Small intestine (tissue), 7 donors: ENCODE measurements at regions not wholly inside any gene's neighbourhood (a gene's known extent, or its start where the extent isn't known, plus 50 kb on each side); places are given as distances from the start of the nearest gene placed in this dataset.

Source experiments
- DNase-seq, 2 donors: peaks; one replicate each; pipeline versions ENCODE4 v3.0.0 to v3.0.0-alpha.2; 2013
- FAIRE-seq: peaks from 2 replicates; lab custom pipeline; 2012; peaks lifted over from hg19 to GRCh38; lab: Jason Lieb, UNC
- H3K27ac ChIP-seq, 3 donors: one replicate each; pipeline ENCODE4 v1.5.1; 2013; ENCODE audit warnings: low read length in 2 of 3, mild to moderate bottlenecking in 2 of 3, control low read depth in 1 of 3, inconsistent platforms in 1 of 3, low read depth in 1 of 3, moderate library complexity in 1 of 3
- H3K27me3 ChIP-seq, 3 donors: one replicate each; pipeline ENCODE4 v1.6.1; 2013; ENCODE audit warnings: low read length in 3 of 3, inconsistent platforms in 1 of 3; ENCODE audit not compliant: control insufficient read depth in 3 of 3, insufficient read depth in 3 of 3
- H3K36me3 ChIP-seq, 3 donors: one replicate each; pipeline ENCODE4 v1.6.1; 2013; ENCODE audit warnings: low read length in 3 of 3, inconsistent platforms in 1 of 3, low read depth in 1 of 3, mild to moderate bottlenecking in 1 of 3, moderate library complexity in 1 of 3; ENCODE audit not compliant: control insufficient read depth in 3 of 3, insufficient read depth in 2 of 3
- H3K4me1 ChIP-seq, 3 donors: one replicate each; pipeline ENCODE4 v1.6.1; 2013; ENCODE audit warnings: low read length in 2 of 3, inconsistent platforms in 1 of 3, low read depth in 1 of 3, mild to moderate bottlenecking in 1 of 3, moderate library complexity in 1 of 3; ENCODE audit not compliant: control insufficient read depth in 3 of 3, insufficient read depth in 2 of 3
- H3K4me3 ChIP-seq, 3 donors: one replicate each; pipeline ENCODE4 v1.5.1; 2013; ENCODE audit warnings: low read length in 3 of 3, control low read depth in 1 of 3, inconsistent platforms in 1 of 3, low read depth in 1 of 3, mild to moderate bottlenecking in 1 of 3, moderate library complexity in 1 of 3
- H3K9me3 ChIP-seq, 2 donors: one replicate each; pipeline ENCODE4 v1.6.1; 2013; ENCODE audit warnings: low read depth in 1 of 2, low read length in 1 of 2; ENCODE audit not compliant: control insufficient read depth in 2 of 2, insufficient read depth in 1 of 2
- WGBS, 3 donors: extraction: QIAGEN DNeasy Blood & Tissue Kit; methylation state at CpG; one replicate each; pipeline ENCODE4 v1.1.7; 2013; 5-methylcytosine and 5-hydroxymethylcytosine counted together
- donor health status: healthy with polysubstance abuse.
- donor health status: control.
- donor health status: control.
- donor health status: Bipolar disorder and iron deficiency.
- donor health status: healthy.

- no peaks in the 10 kb centered on the region for H3K9me3 ChIP-seq
- no peak overlapping the region for H3K4me3 ChIP-seq
- 48 to 73% (median 52%) methylated on average over 6 of the region's 6 CpGs for WGBS, 3 donors
- FAIRE-seq (no peak), DNase-seq (no peak)
- no peaks in the 10 kb centered on the region for H3K27me3 ChIP-seq
- H3K36me3 ChIP-seq, result no peaks in the 10 kb centered on the region
- no peaks in the 10 kb centered on the region for H3K4me1 ChIP-seq
- H3K27ac ChIP-seq, result no peak overlapping the region
Measured at GRCh38 chr20:22807646-22808244, 223.4 kb upstream of the FOXA2 start.

GRCh38 chr20:22808628-22809027 is 224.3 kb upstream of the FOXA2 start:
- Histone ChIP-seq H3K27me3 (no peaks in the 10 kb centered on the region), H3K27ac (no peak overlapping the region), H3K9me3 (no peaks in the 10 kb centered on the region), H3K4me1 (no peaks in the 10 kb centered on the region), H3K4me3 (no peak overlapping the region), H3K36me3 (no peaks in the 10 kb centered on the region)
- WGBS, 3 donors, result 74 to 81% (median 79%) methylated on average over 2 of the region's 2 CpGs
- FAIRE-seq (no peak), DNase-seq (no peak)

- H3K27me3 ChIP-seq, result no peaks in the 10 kb centered on the region
- no peak overlapping the region for H3K27ac ChIP-seq
- H3K4me1 ChIP-seq, result no peaks in the 10 kb centered on the region
- DNase-seq (no peak), FAIRE-seq (no peak)
- no peaks in the 10 kb centered on the region for H3K36me3 ChIP-seq
- H3K9me3 ChIP-seq, result no peaks in the 10 kb centered on the region
- no peak overlapping the region for H3K4me3 ChIP-seq
- 72 to 87% (median 79%) methylated on average over 7 of the region's 7 CpGs for WGBS, 3 donors
Measured at GRCh38 chr20:22810030-22810429, 225.1 kb upstream of the SSTR4 start.

- Histone ChIP-seq H3K4me1 (no peaks in the 10 kb centered on the region), H3K4me3 (no peak overlapping the region), H3K27ac (no peak overlapping the region), H3K36me3 (no peaks in the 10 kb centered on the region), H3K27me3 (no peaks in the 10 kb centered on the region), H3K9me3 (no peaks in the 10 kb centered on the region)
- WGBS, 3 donors, result 58 to 68% (median 62%) methylated on average over 11 of the region's 11 CpGs
- DNase-seq (peak in 1 of 2 donors; percentile 16), FAIRE-seq (no peak)
Measured at GRCh38 chr20:22810626-22811569, 224.2 kb upstream of the SSTR4 start.

GRCh38 chr20:22814471-22815205 is 220.5 kb upstream of the SSTR4 start:
- H3K4me1 ChIP-seq, result no peaks in the 10 kb centered on the region
- no peak for FAIRE-seq
- 50 to 66% (median 59%) methylated on average over 9 of the region's 9 CpGs for WGBS, 3 donors
- H3K36me3 ChIP-seq, result no peaks in the 10 kb centered on the region
- no peak overlapping the region for H3K4me3 ChIP-seq
- no peak overlapping the region for H3K27ac ChIP-seq
- H3K27me3 ChIP-seq, result no peaks in the 10 kb centered on the region
- DNase-seq, result no peak
- no peaks in the 10 kb centered on the region for H3K9me3 ChIP-seq

GRCh38 chr20:22815206-22815551 is 219.9 kb upstream of the SSTR4 start:
- Histone ChIP-seq H3K36me3 (no peaks in the 10 kb centered on the region), H3K27ac (no peak overlapping the region), H3K27me3 (no peaks in the 10 kb centered on the region), H3K9me3 (no peaks in the 10 kb centered on the region), H3K4me3 (no peak overlapping the region), H3K4me1 (no peaks in the 10 kb centered on the region)
- FAIRE-seq, result no peak
- DNase-seq, result no peak
- WGBS, 3 donors, result 50 to 66% (median 54%) methylated on average over 5 of the region's 5 CpGs

- Histone ChIP-seq H3K9me3 (no peaks in the 10 kb centered on the region), H3K4me3 (no peak overlapping the region), H3K36me3 (no peaks in the 10 kb centered on the region), H3K27me3 (no peaks in the 10 kb centered on the region), H3K27ac (no peak overlapping the region), H3K4me1 (no peaks in the 10 kb centered on the region)
- FAIRE-seq (no peak), DNase-seq (no peak)
- 62 to 77% (median 72%) methylated on average over 9 of the region's 9 CpGs for WGBS, 3 donors
Measured at GRCh38 chr20:22815603-22816315, 219.4 kb upstream of the SSTR4 start.

- Histone ChIP-seq H3K4me3 (no peak overlapping the region), H3K4me1 (no peaks in the 10 kb centered on the region), H3K27me3 (no peaks in the 10 kb centered on the region), H3K36me3 (no peaks in the 10 kb centered on the region), H3K27ac (no peak overlapping the region), H3K9me3 (no peaks in the 10 kb centered on the region)
- no peak for DNase-seq
- no peak for FAIRE-seq
- 61 to 78% (median 75%) methylated on average over 4 of the region's 4 CpGs for WGBS, 3 donors
Measured at GRCh38 chr20:22818636-22819035, 216.5 kb upstream of the SSTR4 start.
